ENCODE measurements at regions not wholly inside any gene's neighbourhood (a gene's known extent, or its start where the extent isn't known, plus 50 kb on each side); places are given as distances from the start of the nearest gene placed in this dataset.

DNA sequence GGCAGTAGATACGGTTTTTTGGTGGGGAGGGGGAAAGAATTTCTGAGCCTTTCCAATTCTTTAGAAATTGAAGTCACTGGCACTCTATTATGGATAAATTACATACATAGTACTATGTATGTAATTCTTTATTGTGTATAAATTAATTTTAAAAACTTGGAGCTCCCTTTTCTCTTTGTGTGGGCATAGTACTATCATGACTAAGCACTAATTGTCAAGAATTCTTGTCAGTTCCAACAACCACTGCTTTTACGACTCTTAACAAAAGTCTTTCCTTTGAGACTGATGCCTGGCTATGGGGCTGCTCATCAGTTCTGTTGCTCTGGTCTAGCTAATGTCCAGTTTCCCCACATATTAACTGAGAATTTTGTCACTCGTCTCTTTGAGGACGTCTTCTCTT lies 365.3 kb upstream of the RNF32 start:
- TF ChIP-seq NR2F6 (IDR thresholded peaks at IDR 0.05) (no peak), NR2F6 (CRISPR knock-in tag; IDR thresholded peaks at IDR 0.05) (no peak), PAWR (CRISPR knock-in tag; IDR thresholded peaks at IDR 0.05; ENCODE audit: borderline replicate concordance) (no peak), RNF2 (conservative IDR thresholded peaks at IDR 0.05; ENCODE audit: low read depth) (no peak), SOX6 (IDR thresholded peaks at IDR 0.05) (no peak), SOX6 (CRISPR knock-in tag; IDR thresholded peaks at IDR 0.05) (no peak), ARNT (IDR thresholded peaks at IDR 0.05) (no peak), TCF12 (IDR thresholded peaks at IDR 0.05) (no peak), TCF12 (CRISPR knock-in tag; IDR thresholded peaks at IDR 0.05) (no peak), NFRKB (IDR thresholded peaks at IDR 0.05) (no peak), POLR2A (IDR thresholded peaks at IDR 0.05; ENCODE audit: insufficient read depth in 1 of 2, low read depth in 2 of 2, low read length in 2 of 2) (no peak), SMAD1 (CRISPR knock-in tag; IDR thresholded peaks at IDR 0.05; ENCODE audit: borderline replicate concordance, low read depth) (no peak), PPARG (CRISPR knock-in tag; conservative IDR thresholded peaks at IDR 0.05) (no peak)
- TF ChIP-seq, protein P1, sequence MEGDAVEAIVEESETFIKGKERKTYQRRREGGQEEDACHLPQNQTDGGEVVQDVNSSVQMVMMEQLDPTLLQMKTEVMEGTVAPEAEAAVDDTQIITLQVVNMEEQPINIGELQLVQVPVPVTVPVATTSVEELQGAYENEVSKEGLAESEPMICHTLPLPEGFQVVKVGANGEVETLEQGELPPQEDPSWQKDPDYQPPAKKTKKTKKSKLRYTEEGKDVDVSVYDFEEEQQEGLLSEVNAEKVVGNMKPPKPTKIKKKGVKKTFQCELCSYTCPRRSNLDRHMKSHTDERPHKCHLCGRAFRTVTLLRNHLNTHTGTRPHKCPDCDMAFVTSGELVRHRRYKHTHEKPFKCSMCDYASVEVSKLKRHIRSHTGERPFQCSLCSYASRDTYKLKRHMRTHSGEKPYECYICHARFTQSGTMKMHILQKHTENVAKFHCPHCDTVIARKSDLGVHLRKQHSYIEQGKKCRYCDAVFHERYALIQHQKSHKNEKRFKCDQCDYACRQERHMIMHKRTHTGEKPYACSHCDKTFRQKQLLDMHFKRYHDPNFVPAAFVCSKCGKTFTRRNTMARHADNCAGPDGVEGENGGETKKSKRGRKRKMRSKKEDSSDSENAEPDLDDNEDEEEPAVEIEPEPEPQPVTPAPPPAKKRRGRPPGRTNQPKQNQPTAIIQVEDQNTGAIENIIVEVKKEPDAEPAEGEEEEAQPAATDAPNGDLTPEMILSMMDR (CRISPR knock-in tag; IDR thresholded peaks at IDR 0.05): no peak

All from HepG2 (cell line).